HG03108 (cell line): ENCODE measurements at regions not wholly inside any gene's neighbourhood (a gene's known extent, or its start where the extent isn't known, plus 50 kb on each side); places are given as distances from the start of the nearest gene placed in this dataset.
"Not testable (repeated sequence)": the region's sequence is repeated elsewhere in the genome, so short reads cannot be mapped to it uniquely, and the experiment has no call there.

Source experiments
- ATAC-seq: cut with Tn5 transposase; IDR thresholded peaks from one replicate; pipeline ENCODE4 v1.9.1; 2021; ENCODE audit warnings: moderate library complexity; ENCODE audit not compliant: unreplicated experiment

DNA sequence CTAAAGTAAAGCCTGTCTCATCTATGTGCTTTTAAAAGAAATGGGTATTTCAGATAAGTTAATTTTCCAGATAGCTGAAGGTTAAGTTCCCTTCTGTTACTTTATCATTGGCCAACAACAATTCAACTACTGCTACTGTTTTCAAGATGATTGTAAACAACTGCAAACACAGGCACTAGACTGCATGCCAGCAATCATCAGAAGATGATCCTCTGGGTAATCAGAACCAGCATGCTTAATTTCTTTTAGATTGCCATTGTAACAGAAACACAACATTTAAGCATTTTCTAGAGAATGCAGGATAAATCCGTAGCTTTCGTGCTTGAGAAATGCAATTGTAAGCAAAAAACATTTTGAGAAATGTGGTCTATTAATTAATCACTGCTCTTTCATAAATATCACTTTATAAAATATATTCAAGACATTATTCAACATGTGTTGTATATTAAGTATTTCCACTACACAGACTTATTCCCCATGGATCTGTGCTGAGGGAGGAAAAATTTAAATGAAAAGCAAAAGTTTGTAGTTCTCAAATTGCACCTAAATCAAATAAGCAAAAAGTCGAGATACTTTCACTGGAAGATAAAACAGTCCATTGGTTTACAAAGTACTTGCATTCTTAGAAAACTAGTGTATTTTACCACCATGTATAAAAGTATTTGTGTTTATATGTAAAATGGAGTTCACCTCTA is 133.7 kb downstream of the ATL2 start:
- no peak for ATAC-seq

GRCh38 chr2:38239452-38239851 is 137.6 kb downstream of the ATL2 start:
- no peak for ATAC-seq

GRCh38 chr2:38238705-38239104 is 138.4 kb downstream of the ATL2 start:
- not testable (repeated sequence) for ATAC-seq

DNA sequence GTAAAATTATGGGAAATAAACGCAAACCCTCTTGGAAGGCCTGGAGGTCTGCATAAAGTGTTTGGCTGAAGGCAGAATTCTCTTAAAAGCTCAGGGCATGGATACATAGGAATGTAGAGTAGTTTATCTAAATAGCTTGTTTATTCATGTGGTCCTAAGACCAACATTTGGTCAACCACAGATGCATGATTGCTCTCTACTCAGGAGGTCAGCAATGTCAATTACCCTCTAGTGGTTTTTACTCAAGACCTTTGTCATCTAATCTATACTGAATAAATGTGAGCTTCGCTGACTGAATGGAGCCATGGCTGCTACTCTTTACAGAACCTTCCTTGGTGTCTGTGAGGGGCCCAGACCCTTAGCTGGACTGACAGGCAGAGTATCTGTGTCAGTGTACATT is 139.8 kb downstream of the ATL2 start:
- no peak for ATAC-seq

- ATAC-seq: no peak
Measured at GRCh38 chr2:38233231-38233983, 143.7 kb downstream of the ATL2 start.

DNA sequence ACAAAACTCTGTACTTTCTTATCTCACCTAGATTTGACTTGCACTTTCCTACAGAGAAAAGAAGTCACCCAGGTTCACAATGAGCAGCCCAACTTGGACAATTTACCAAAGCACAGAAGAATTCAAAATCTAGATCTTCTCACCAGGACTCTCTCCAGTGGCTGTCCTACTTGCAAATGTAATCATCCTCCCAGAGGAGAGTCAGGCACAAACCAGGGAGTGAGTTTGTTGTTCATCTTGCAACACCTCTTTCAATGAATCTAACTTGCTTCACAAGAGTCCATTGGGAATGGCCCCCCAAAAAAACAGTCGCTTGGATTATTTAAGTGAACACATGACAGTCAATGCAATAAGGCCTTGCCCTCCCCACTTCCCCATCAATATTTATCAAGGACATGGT is 144.6 kb downstream of the ATL2 start:
- ATAC-seq: no peak

DNA sequence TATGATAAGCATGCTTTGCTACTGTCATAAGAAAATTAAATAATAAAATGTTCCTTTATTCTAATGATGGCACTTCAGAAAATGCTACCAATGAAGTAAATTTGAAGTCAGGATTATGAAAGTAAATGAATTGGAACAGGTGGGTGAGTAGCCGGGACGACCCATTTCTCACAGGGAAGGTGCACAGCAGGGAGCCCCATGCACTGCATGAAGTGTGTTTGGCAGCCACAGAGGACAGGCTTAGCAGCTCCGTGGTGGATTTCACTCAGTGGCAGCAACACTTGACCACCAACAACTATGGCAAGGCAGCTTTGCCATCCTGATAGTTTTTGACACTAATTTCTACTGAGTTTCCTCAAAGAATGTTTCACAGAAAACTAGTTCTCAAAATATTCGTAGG is 146.3 kb downstream of the ATL2 start:
- ATAC-seq: no peak

DNA sequence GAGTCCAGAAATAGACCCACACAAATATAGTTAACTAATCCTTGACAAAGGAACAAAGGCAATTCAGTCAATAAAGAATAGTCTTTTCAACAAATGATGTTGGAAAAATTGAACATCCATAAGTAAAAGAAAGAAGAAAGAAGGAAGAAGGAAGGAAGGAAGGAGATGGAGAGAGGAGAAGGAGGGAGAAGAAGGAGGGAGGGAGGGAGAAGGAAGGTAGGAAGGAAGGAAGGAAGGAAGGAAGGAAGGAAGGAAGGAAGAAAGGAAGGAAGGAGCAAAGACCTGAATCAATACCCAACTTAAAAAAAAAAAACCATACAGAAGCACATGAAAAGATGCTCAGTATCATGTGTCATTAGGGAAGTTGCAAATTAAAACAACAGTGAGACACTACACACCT is 148.3 kb downstream of the ATL2 start:
- no peak for ATAC-seq

DNA sequence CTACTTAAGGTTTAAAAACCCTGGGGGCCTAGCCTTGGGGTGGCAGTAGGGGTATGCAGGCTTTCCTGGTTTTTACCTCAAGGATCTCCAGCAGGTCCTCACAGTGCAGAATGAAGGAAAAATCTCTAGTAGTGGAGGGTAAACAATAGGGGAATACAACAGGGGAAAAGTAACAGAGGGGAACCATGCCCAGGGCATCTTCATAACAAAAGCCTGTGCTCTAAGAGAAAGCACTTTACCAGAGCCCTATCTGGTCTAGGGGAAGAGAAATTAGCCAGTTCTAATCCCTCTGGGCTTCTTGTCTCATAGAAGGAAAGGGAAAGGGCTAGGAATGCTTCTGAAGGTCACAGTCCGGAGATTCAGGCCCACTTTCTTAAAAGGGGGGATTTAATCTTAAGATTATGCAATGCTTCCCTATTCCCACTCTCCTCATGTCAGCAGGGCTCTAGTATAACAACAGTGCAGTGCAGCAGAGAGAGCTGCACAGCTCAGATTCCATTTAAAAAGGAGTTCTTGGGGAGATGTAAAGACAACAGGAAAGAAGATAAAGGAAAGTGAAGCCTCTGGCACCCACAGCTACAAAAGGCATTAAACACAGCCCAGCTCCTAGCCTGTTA is 149.0 kb upstream of the CYP1B1 start:
- no peak for ATAC-seq

DNA sequence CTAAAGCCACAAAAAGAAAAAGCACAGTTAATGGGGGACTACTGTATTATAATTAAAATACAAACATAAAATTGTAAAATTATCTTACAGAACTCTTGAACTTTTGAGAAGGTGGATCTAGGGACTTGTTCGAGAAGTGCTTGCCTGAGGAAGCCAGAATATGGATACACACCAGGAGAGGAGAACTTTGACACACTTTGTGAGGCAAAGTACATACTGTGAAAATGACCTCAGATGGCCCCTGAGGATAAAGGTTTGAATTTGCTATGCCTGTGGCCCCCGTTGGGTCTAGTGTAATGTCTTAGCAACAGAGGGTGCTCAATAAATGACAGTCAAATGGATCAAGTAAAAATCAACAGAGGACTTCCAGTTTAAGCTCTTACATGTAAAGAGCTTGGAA is 148.2 kb upstream of the CYP1B1 start:
- ATAC-seq: no peak

DNA sequence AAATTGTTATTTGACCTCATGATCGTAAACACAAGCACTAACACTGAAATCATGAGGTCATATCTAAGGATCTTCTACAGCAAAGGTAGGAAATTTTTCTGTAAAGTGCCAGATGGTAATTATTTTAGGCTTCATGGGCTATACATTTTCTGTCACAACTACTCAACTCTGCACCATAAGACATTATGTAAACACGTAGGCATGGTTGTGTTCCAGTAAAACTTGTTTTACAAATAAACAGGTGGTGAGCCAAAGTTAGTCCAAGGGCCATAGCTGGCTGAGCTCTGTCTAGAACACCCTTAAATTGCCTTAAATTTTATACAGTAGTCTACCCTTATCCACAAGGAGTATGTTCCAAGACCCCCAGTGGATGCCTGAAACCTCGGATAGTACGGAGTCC is 147.3 kb upstream of the CYP1B1 start:
- ATAC-seq: no peak

GRCh38 chr2:38220164-38220563 is 144.2 kb upstream of the CYP1B1 start:
- no peak for ATAC-seq

GRCh38 chr2:38218995-38219394 is 143.0 kb upstream of the CYP1B1 start:
- ATAC-seq: no peak

DNA sequence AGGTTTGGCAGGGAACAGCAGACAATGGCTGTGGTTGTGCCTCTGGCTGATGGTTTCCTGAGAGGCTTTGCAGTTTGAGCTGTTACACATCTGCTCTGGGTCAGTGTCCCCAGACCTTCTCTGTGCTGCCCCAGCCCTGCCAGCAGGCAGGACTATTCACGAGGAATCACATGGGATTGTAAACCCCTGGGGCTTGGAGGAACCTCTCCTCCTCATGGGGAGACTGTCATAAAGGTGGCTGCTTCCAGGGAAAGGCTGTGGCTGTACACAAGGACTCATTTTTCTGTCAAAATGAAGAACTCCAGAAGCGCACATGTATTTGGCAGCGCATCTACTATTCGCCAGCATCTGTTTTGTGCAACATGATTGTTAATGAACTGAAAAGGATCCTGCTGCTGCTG is 142.6 kb upstream of the CYP1B1 start:
- ATAC-seq: no peak

GRCh38 chr2:38217401-38218188 is 141.6 kb upstream of the CYP1B1 start:
- no peak for ATAC-seq

- no peak for ATAC-seq
Measured at GRCh38 chr2:38216886-38217285, 140.9 kb upstream of the CYP1B1 start.

DNA sequence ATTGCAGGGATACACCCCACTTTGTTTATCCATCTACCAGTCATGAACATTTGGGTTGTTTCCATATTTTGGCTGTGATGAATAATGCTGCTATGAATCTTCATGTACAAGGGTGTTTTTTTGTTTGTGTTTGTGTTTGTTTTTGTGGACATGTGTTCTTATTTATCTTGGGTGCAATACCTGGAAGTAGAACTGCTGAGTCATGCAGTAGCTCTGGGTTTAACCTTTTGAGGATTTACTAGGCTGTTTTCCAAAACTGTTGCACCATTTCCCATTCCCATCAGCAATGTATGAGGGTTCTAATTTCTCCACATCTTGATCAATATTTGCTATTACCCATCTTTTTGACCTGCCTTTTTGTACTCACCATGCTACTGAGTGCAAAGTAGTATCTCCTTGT is 140.0 kb upstream of the CYP1B1 start:
- ATAC-seq: no peak

DNA sequence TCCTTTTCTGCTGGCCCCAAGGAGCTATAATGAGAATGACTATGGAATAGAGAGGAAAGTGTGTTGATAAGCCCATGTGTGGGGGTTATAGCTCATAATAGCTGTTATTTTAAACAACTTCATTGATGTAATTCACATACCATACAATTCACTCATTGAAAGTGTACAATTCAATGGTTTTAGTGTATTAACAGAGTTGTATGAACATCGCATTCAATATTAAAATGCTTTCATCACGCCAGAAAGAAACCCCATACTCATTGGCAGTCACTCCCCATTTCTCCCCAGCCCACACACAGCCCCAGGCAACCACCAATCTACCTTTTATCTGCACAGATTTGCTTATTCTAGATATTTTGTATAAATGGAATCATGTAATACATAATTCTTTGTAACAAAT is 139.6 kb upstream of the CYP1B1 start:
- ATAC-seq: no peak

- ATAC-seq: no peak
Measured at GRCh38 chr2:38214209-38214717, 138.3 kb upstream of the CYP1B1 start.

- no peak for ATAC-seq
Measured at GRCh38 chr2:38213619-38214167, 137.7 kb upstream of the CYP1B1 start.

DNA sequence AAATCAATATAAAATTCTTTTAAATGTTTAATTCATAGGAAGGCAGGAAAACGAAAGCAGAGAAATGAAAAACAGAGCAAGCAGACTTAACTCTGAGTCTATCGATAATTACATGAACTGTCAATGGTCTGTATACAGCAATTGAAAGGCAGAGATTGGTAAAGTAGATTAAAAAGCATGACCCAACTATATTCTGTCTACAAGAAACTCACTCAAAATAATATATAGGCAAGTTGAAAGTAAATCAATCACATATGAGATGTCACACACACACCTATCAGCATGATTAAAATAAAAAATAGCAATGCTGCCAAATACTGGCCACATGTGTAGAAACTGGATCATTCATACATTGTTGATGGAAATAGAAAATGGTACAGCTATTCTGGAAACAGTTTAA is 136.4 kb upstream of the CYP1B1 start:
- ATAC-seq: no peak
